IMR-90 (cell line): ENCODE measurements at regions not wholly inside any gene's neighbourhood (a gene's known extent, or its start where the extent isn't known, plus 50 kb on each side); places are given as distances from the start of the nearest gene placed in this dataset.
"Not testable (repeated sequence)": the region's sequence is repeated elsewhere in the genome, so short reads cannot be mapped to it uniquely, and the experiment has no call there.

Source experiments
- ATAC-seq: fragments of 200-7000 bp; cut with Tn5 transposase; 2 replicates; pipeline ENCODE4 v1.9.1; 2020; ENCODE audit warnings: low read depth, mild to moderate bottlenecking, moderate library complexity
- BruUV-seq: library from RNA; stranded (reverse); fragments of 400-500 nt; replicated peaks from 2 replicates; lab custom pipeline; 2021; lab: Mats Ljungman, UMichigan
- CTCF ChIA-PET: fragments of 300-600 bp; formaldehyde crosslinking; extraction: SDS; loops from one replicate; lab custom pipeline; 2021; ENCODE audit warnings: antibody characterized with exemption; lab: Yijun Ruan, JAX
- POLR2A ChIA-PET: fragments of 300-600 bp; sonication (Branson Sonifier 250); formaldehyde crosslinking; loops from one replicate; lab custom pipeline; 2022; ENCODE audit warnings: antibody characterized with exemption; ENCODE audit not compliant: unreplicated experiment; lab: Charles Lee
- DNase-seq: peaks from one replicate; pipeline ENCODE4 v3.0.0; 2013
- H2AFZ ChIP-seq: replicated peaks from 2 replicates; pipeline ENCODE3; 2013; ENCODE audit warnings: low read length, mild to moderate bottlenecking; ENCODE audit not compliant: poor library complexity
- H2AK5ac ChIP-seq: 2 replicates; pipeline ENCODE4 v1.6.1; 2013; ENCODE audit warnings: low read depth, low read length, inconsistent platforms
- H2AK9ac ChIP-seq: replicated peaks from 2 replicates; pipeline ENCODE3; 2013; ENCODE audit warnings: mild to moderate bottlenecking, low read depth, low read length, moderate library complexity; ENCODE audit not compliant: poor library complexity
- H2BK120ac ChIP-seq: 2 replicates; pipeline ENCODE4 v1.6.1; 2013; ENCODE audit warnings: low read depth, low read length, inconsistent platforms
- H2BK15ac ChIP-seq: 3 replicates; pipeline ENCODE4 v1.6.1; 2013; ENCODE audit warnings: low read depth, low read length, inconsistent platforms
- H2BK20ac ChIP-seq: 2 replicates; pipeline ENCODE4 v1.6.1; 2013; ENCODE audit warnings: low read depth, mild to moderate bottlenecking, inconsistent platforms, low read length, moderate library complexity
- H2BK5ac ChIP-seq: 2 replicates; pipeline ENCODE4 v1.6.1; 2013; ENCODE audit warnings: mild to moderate bottlenecking, low read depth, low read length, inconsistent platforms; ENCODE audit not compliant: poor library complexity, severe bottlenecking
- H3K14ac ChIP-seq: replicated peaks from 2 replicates; pipeline ENCODE4 v1.6.1; 2013; ENCODE audit warnings: low read depth, low read length, inconsistent platforms
- H3K18ac ChIP-seq: 2 replicates; pipeline ENCODE4 v1.6.1; 2013; ENCODE audit warnings: low read depth, low read length, control low read depth
- H3K23ac ChIP-seq: 2 replicates; pipeline ENCODE4 v1.6.1; 2013; ENCODE audit warnings: low read depth, low read length, inconsistent platforms
- H3K27ac ChIP-seq: 2 replicates; pipeline ENCODE4 v1.5.1; 2013; ENCODE audit warnings: mild to moderate bottlenecking, control low read depth, low read length; ENCODE audit not compliant: insufficient read depth
- H3K27me3 ChIP-seq: 2 replicates; pipeline ENCODE4 v1.6.1; 2013; ENCODE audit warnings: low read length; ENCODE audit not compliant: control insufficient read depth, insufficient read depth
- H3K36me3 ChIP-seq: 2 replicates; pipeline ENCODE4 v1.6.1; 2013; ENCODE audit warnings: low read length, mixed read lengths; ENCODE audit not compliant: control insufficient read depth, insufficient read depth
- H3K4ac ChIP-seq: 2 replicates; pipeline ENCODE4 v1.6.1; 2013; ENCODE audit warnings: low read depth, low read length, inconsistent platforms
- H3K4me1 ChIP-seq: 2 replicates; pipeline ENCODE4 v1.6.1; 2013; ENCODE audit warnings: low read length, mixed read lengths; ENCODE audit not compliant: control insufficient read depth, insufficient read depth
- H3K4me2 ChIP-seq: 2 replicates; pipeline ENCODE4 v1.6.1; 2013; ENCODE audit warnings: low read depth, mild to moderate bottlenecking, control low read depth, low read length, moderate library complexity
- H3K4me3 ChIP-seq: 2 replicates; pipeline ENCODE4 v1.5.1; 2013; ENCODE audit warnings: low read depth, mild to moderate bottlenecking, control low read depth, low read length, moderate library complexity; ENCODE audit not compliant: insufficient read depth
- H3K56ac ChIP-seq: 2 replicates; pipeline ENCODE4 v1.6.1; 2013; ENCODE audit warnings: low read length, inconsistent platforms; ENCODE audit not compliant: insufficient read depth; ENCODE audit errors: extremely low read depth
- H3K79me1 ChIP-seq, 2 experiments: 2 replicates each; pipeline ENCODE4 v1.6.1; 2013; ENCODE audit warnings: low read length in 2 of 2, inconsistent platforms in 1 of 2, low read depth in 1 of 2
- H3K9ac ChIP-seq: 2 replicates; pipeline ENCODE4 v1.6.1; 2013; ENCODE audit warnings: low read depth, low read length, control low read depth
- H3K9me1 ChIP-seq: 2 replicates; pipeline ENCODE4 v1.6.1; 2013; ENCODE audit warnings: low read length, inconsistent platforms; ENCODE audit not compliant: insufficient read depth
- H3K9me3 ChIP-seq: 2 replicates; pipeline ENCODE4 v1.6.1; 2013; ENCODE audit warnings: low read length; ENCODE audit not compliant: control insufficient read depth, insufficient read depth
- H4K20me1 ChIP-seq: 2 replicates; pipeline ENCODE4 v1.6.1; 2013; ENCODE audit warnings: low read length, inconsistent platforms; ENCODE audit not compliant: insufficient read depth
- H4K5ac ChIP-seq: 2 replicates; pipeline ENCODE4 v1.6.1; 2013; ENCODE audit warnings: mild to moderate bottlenecking, low read depth, low read length, control low read depth
- H4K8ac ChIP-seq, 2 experiments: 2 replicates each; pipeline ENCODE4 v1.6.1; 2013; ENCODE audit warnings: low read depth in 2 of 2, low read length in 2 of 2, control low read depth in 1 of 2, inconsistent platforms in 1 of 2
- H4K91ac ChIP-seq: 2 replicates; pipeline ENCODE4 v1.6.1; 2013; ENCODE audit warnings: low read depth, low read length, inconsistent platforms; ENCODE audit not compliant: insufficient read depth
- WGBS, 2 experiments: methylation state at CpG; one replicate each; pipeline versions ENCODE4 v1.1.5 to v1.1.7; 2013; ENCODE audit warnings: missing lambda C conversion rate in 2 of 2; ENCODE audit not compliant: insufficient read length in 1 of 2; ENCODE audit errors: extremely low coverage in 2 of 2; 5-methylcytosine and 5-hydroxymethylcytosine counted together
- dilution Hi-C: fragments of 300-500 bp; cut with HindIII; formaldehyde crosslinking; loops from one replicate; pipeline ENCODE4 v1.14.3; 2018; ENCODE audit warnings: low sequenced_read_pairs; ENCODE audit not compliant: unreplicated experiment
- in situ Hi-C: fragments of 300-500 bp; cut with MboI; formaldehyde crosslinking; loops from 3 replicates; pipeline ENCODE4 v1.14.3; 2019; ENCODE audit warnings: low sequenced_read_pairs, inconsistent platforms, mixed read lengths
- intact Hi-C: fragments of 100-400 bp; cut with micrococcal nuclease; formaldehyde crosslinking; loops from 2 replicates; pipeline ENCODE4 v1.10.0; 2022
- TF ChIP-seq, protein P1 (sequence below): fragments of 150-350 bp; IDR thresholded peaks from 2 replicates; pipeline ENCODE4 v1.6.1; 2016; ENCODE audit warnings: low read depth, mild to moderate bottlenecking, low read length, moderate library complexity, borderline replicate concordance

DNA sequence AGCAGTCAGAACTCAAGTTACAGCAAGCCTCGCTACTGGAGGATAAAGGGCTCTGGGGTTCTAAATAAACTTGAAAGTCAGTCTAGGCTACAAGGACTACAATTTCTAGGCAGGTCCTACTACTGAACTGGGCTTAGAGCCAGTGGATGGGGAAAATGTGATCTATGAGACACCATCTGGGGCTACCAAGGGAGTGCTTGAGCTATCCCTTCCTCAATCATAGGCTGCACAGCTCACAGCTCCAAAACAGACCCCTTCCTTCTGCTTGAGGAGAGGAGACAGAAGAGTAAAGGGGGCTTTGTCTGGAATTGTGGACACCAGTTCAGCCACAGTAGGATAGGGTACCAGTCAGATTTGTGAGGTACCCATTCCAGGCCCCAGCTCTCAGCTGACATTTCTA, 145.8 kb upstream of the SNX7 start:
- Histone ChIP-seq H2BK20ac (no peak overlapping the region), H2BK5ac (no peak overlapping the region), H3K4ac (no peak overlapping the region), H3K27ac (no peak overlapping the region), H2AK5ac (no peak overlapping the region), H3K9me1 (no peaks in the 10 kb centered on the region), H3K79me1 (no peaks in the 10 kb centered on the region), H4K20me1 (no peaks in the 10 kb centered on the region), H3K23ac (no peak overlapping the region), H4K5ac (no peak overlapping the region), H3K9me3 (no peaks in the 10 kb centered on the region), H3K27me3 (no peaks in the 10 kb centered on the region), H3K9ac (no peak overlapping the region), H3K56ac (no peak overlapping the region), H4K8ac (no peak overlapping the region), H2AFZ (no peak overlapping the region), H2AK9ac (peak overlapping the region; percentile 37), H4K91ac (no peak overlapping the region), H3K36me3 (no peaks in the 10 kb centered on the region), H3K14ac (no peak overlapping the region), H3K18ac (no peak overlapping the region), H3K4me2 (no peak overlapping the region), H3K4me3 (no peak overlapping the region), H2BK120ac (no peak overlapping the region), H3K4me1 (no peaks in the 10 kb centered on the region), H2BK15ac (no peak overlapping the region)
- CTCF ChIA-PET, result no interaction called here
- intact Hi-C loops (no loop called here), dilution Hi-C loops (no loop called here), in situ Hi-C loops (no loop called here)
- WGBS, 2 experiments, result no CpG with 5 or more reads among the region's 1 CpG
- BruUV-seq, result no TSS peak
- TF ChIP-seq, protein P1, sequence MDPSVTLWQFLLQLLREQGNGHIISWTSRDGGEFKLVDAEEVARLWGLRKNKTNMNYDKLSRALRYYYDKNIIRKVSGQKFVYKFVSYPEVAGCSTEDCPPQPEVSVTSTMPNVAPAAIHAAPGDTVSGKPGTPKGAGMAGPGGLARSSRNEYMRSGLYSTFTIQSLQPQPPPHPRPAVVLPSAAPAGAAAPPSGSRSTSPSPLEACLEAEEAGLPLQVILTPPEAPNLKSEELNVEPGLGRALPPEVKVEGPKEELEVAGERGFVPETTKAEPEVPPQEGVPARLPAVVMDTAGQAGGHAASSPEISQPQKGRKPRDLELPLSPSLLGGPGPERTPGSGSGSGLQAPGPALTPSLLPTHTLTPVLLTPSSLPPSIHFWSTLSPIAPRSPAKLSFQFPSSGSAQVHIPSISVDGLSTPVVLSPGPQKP, result no peak
- POLR2A ChIA-PET, result no interaction called here
- DNase-seq (no peak), ATAC-seq (no peak)

DNA sequence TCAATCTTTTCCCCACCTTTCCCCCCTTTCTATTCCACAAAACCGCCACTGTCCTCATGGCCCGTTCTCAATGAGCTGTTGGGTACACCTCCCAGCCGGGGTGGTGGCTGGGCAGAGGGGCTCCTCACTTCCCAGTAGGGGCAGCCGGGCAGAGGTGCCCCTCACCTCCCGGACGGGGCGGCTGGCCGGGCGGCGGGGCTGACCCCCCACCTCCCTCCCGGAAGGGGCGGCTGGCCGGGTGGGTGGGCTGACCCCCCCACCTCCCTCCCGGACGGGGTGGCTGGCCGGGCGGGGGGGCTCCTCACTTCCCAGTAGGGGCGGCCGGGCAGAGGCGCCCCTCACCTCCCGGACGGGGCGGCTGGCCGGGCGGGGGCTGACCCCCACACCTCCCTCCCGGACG, 149.3 kb upstream of the SNX7 start:
- H3K18ac ChIP-seq, ATAC-seq, dilution Hi-C loops, H2AK9ac ChIP-seq, in situ Hi-C loops, H4K91ac ChIP-seq, H2AFZ ChIP-seq, H2BK15ac ChIP-seq, H4K5ac ChIP-seq, H3K79me1 ChIP-seq, H3K9me3 ChIP-seq, H3K27me3 ChIP-seq, H2BK120ac ChIP-seq, H3K56ac ChIP-seq, H3K4me2 ChIP-seq, H3K4me3 ChIP-seq, BruUV-seq, H3K9ac ChIP-seq, H2BK20ac ChIP-seq, H3K4me1 ChIP-seq, H2AK5ac ChIP-seq, H3K23ac ChIP-seq, DNase-seq, H3K4ac ChIP-seq, H2BK5ac ChIP-seq, H3K9me1 ChIP-seq, H4K20me1 ChIP-seq, CTCF ChIA-PET, intact Hi-C loops, POLR2A ChIA-PET, H4K8ac ChIP-seq, H3K36me3 ChIP-seq, H3K27ac ChIP-seq, H3K14ac ChIP-seq: not testable (repeated sequence)
- no CpG with 5 or more reads among the region's 27 CpGs for WGBS, 2 experiments
